ENCODE measurements at regions not wholly inside any gene's neighbourhood (a gene's known extent, or its start where the extent isn't known, plus 50 kb on each side); places are given as distances from the start of the nearest gene placed in this dataset.

DNA sequence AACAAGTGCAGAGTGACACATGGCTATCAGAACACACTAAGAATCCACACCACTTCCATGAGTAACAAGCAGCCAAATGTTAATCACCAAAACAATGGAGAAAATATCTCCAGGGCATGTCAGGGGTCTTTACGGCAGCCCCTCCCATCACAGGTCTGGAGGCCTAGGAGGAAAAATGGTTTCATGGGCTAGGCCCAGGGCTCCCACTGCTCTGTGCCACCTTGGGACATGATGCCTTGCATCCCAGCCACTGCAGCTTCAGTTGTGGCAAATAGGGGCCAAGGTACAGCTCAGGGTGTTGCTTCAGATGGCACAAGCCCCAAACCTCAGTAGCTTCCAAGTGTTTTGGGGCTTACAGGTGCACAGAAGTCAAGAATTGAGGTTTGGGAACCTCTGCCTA lies 66.6 kb downstream of the NEURL3 start:
- Histone ChIP-seq H3K4me1 (ENCODE audit: insufficient read depth, low read length) (no peaks in the 10 kb centered on the region), H3K36me3 (ENCODE audit: insufficient read depth, low read length) (no peaks in the 10 kb centered on the region), H3K9me3 (ENCODE audit: control insufficient read depth in 1 of 2, insufficient read depth in 1 of 2, low read length in 2 of 2) (peaks cover 0 to 7% of the 10 kb centered on the region in 2 experiments), H3K4me3 (ENCODE audit: low read length) (no peak overlapping the region), H3K27me3 (ENCODE audit: control insufficient read depth in 1 of 2, insufficient read depth in 2 of 2, low read length in 2 of 2) (no peaks in the 10 kb centered on the region), H3K27ac (ENCODE audit: low read depth in 1 of 2, low read length in 2 of 2) (no peak overlapping the region)
- H3K36me3 Mint-ChIP-seq (ENCODE audit: low read depth) = no peaks in the 10 kb centered on the region
- no peak overlapping the region for H3K4me3 Mint-ChIP-seq
- no peak for ATAC-seq (ENCODE audit: poor library complexity)
- H3K4me1 Mint-ChIP-seq (ENCODE audit: low read depth) = no peaks in the 10 kb centered on the region
- no peak for DNase-seq
- H3K9me3 Mint-ChIP-seq = peaks cover 4% of the 10 kb centered on the region
- H3K27me3 Mint-ChIP-seq = peaks cover 14% of the 10 kb centered on the region
- H3K27ac Mint-ChIP-seq = no peak overlapping the region
- CTCF ChIA-PET = no interaction called here
- POLR2A ChIA-PET = no interaction called here
- TF ChIP-seq, protein P1, sequence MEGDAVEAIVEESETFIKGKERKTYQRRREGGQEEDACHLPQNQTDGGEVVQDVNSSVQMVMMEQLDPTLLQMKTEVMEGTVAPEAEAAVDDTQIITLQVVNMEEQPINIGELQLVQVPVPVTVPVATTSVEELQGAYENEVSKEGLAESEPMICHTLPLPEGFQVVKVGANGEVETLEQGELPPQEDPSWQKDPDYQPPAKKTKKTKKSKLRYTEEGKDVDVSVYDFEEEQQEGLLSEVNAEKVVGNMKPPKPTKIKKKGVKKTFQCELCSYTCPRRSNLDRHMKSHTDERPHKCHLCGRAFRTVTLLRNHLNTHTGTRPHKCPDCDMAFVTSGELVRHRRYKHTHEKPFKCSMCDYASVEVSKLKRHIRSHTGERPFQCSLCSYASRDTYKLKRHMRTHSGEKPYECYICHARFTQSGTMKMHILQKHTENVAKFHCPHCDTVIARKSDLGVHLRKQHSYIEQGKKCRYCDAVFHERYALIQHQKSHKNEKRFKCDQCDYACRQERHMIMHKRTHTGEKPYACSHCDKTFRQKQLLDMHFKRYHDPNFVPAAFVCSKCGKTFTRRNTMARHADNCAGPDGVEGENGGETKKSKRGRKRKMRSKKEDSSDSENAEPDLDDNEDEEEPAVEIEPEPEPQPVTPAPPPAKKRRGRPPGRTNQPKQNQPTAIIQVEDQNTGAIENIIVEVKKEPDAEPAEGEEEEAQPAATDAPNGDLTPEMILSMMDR (IDR thresholded peaks at IDR 0.05) = no peak
- intact Hi-C loops (cut with DNase I, micrococcal nuclease) = no loop called here

DNA sequence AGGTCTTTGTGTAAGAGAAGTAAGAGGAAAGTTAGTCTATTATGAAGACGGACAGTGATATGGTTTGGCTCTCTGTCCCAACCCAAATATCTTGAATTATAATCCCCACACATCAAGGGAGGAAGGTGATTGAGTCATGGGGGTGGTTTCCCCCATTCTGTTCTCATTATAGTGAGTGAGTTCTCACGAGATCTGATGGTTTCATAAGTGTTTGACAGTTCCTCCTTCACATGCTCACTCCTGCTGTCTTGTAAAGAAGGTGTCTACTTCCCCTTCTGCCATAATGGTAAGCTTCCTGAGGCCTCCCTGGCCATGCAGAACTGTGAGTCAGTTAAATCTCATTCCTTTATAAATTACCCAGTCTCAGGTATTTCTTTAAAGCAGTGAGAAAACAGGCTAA lies 67.6 kb downstream of the NEURL3 start:
- DNase-seq (peak in 1 of 14 experiments; percentile 17), ATAC-seq (ENCODE audit: poor library complexity) (no peak)
- Mint-ChIP-seq H3K4me3 (no peak overlapping the region), H3K27ac (no peak overlapping the region), H3K4me1 (ENCODE audit: low read depth) (no peaks in the 10 kb centered on the region), H3K9me3 (peaks cover 4% of the 10 kb centered on the region), H3K36me3 (ENCODE audit: low read depth) (no peaks in the 10 kb centered on the region), H3K27me3 (peaks cover 14% of the 10 kb centered on the region)
- Histone ChIP-seq H3K27me3 (ENCODE audit: control insufficient read depth in 1 of 2, insufficient read depth in 2 of 2, low read length in 2 of 2) (no peaks in the 10 kb centered on the region), H3K4me1 (ENCODE audit: insufficient read depth, low read length) (no peaks in the 10 kb centered on the region), H3K27ac (ENCODE audit: low read depth in 1 of 2, low read length in 2 of 2) (no peak overlapping the region), H3K36me3 (ENCODE audit: insufficient read depth, low read length) (no peaks in the 10 kb centered on the region), H3K4me3 (ENCODE audit: low read length) (no peak overlapping the region), H3K9me3 (ENCODE audit: control insufficient read depth in 1 of 2, insufficient read depth in 1 of 2, low read length in 2 of 2) (peaks cover 0 to 7% of the 10 kb centered on the region in 2 experiments)
- intact Hi-C loops (cut with DNase I, micrococcal nuclease) = no loop called here
- TF ChIP-seq, protein P1 (IDR thresholded peaks at IDR 0.05) = no peak
- ChIA-PET POLR2A (no interaction called here), CTCF (no interaction called here)

DNA sequence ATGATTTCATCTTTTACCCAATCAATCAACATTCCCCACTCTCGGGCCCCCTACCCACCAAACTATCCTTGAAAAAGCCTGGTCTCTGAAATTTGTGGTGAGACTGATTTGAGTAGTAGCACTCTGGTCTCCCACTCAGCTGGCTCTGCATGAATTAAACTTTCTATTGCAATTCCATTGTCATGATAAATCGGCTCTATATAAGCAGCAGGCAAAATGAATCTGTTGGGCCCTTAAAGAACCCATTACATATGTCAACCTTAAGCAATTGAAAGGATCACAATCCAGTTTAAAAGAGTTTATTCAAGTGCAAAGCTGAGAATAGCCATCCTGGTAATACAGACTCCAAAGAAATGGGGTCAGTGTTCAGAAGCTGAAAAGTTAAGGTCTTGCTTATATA lies 68.2 kb downstream of the NEURL3 start:
- intact Hi-C loops (cut with DNase I, micrococcal nuclease) = no loop called here
- Mint-ChIP-seq H3K36me3 (ENCODE audit: low read depth) (no peaks in the 10 kb centered on the region), H3K9me3 (peaks cover 4% of the 10 kb centered on the region), H3K27me3 (peaks cover 14% of the 10 kb centered on the region), H3K27ac (no peak overlapping the region), H3K4me1 (ENCODE audit: low read depth) (no peaks in the 10 kb centered on the region), H3K4me3 (no peak overlapping the region)
- DNase-seq (no peak), ATAC-seq (ENCODE audit: poor library complexity) (no peak)
- ChIA-PET CTCF (no interaction called here), POLR2A (no interaction called here)
- TF ChIP-seq, protein P1 (IDR thresholded peaks at IDR 0.05) = no peak
- Histone ChIP-seq H3K4me3 (ENCODE audit: low read length) (no peak overlapping the region), H3K36me3 (ENCODE audit: insufficient read depth, low read length) (no peaks in the 10 kb centered on the region), H3K27me3 (ENCODE audit: control insufficient read depth in 1 of 2, insufficient read depth in 2 of 2, low read length in 2 of 2) (no peaks in the 10 kb centered on the region), H3K27ac (ENCODE audit: low read depth in 1 of 2, low read length in 2 of 2) (no peak overlapping the region), H3K9me3 (ENCODE audit: control insufficient read depth in 1 of 2, insufficient read depth in 1 of 2, low read length in 2 of 2) (peaks cover 0 to 7% of the 10 kb centered on the region in 2 experiments), H3K4me1 (ENCODE audit: insufficient read depth, low read length) (no peaks in the 10 kb centered on the region)

Data from CD4-positive, alpha-beta T cell (primary cell).